Mesendoderm (in vitro differentiated cells): ENCODE measurements at regions not wholly inside any gene's neighbourhood (a gene's known extent, or its start where the extent isn't known, plus 50 kb on each side); places are given as distances from the start of the nearest gene placed in this dataset.
"Not testable (repeated sequence)": the region's sequence is repeated elsewhere in the genome, so short reads cannot be mapped to it uniquely, and the experiment has no call there.

Experiments
- DNase-seq: peaks from one replicate; pipeline ENCODE4 v3.0.0; 2013
- H2AK5ac ChIP-seq: 2 replicates; pipeline ENCODE4 v1.6.1; 2013; ENCODE audit warnings: low read length, inconsistent platforms
- H2BK120ac ChIP-seq: 2 replicates; pipeline ENCODE4 v1.6.1; 2013; ENCODE audit warnings: low read depth, mild to moderate bottlenecking, low read length, moderate library complexity, mixed read lengths
- H2BK15ac ChIP-seq: replicated peaks from 2 replicates; pipeline ENCODE4 v1.6.1; 2013; ENCODE audit warnings: low read depth, mild to moderate bottlenecking, moderate library complexity
- H2BK5ac ChIP-seq: 2 replicates; pipeline ENCODE4 v1.6.1; 2013; ENCODE audit warnings: low read length, inconsistent platforms
- H3K18ac ChIP-seq: 2 replicates; pipeline ENCODE4 v1.6.1; 2013; ENCODE audit warnings: mild to moderate bottlenecking, low read length, mixed read lengths
- H3K23ac ChIP-seq: one replicate; pipeline ENCODE4 v1.6.1; 2013; ENCODE audit warnings: low read length
- H3K27ac ChIP-seq: 2 replicates; pipeline ENCODE4 v1.5.1; 2013; ENCODE audit warnings: low read depth, mild to moderate bottlenecking, inconsistent platforms, low read length, moderate library complexity
- H3K27me3 ChIP-seq: 2 replicates; pipeline ENCODE4 v1.6.1; 2013; ENCODE audit warnings: low read length, control low read depth, mild to moderate bottlenecking, inconsistent platforms; ENCODE audit not compliant: insufficient read depth, poor library complexity
- H3K36me3 ChIP-seq: 2 replicates; pipeline ENCODE4 v1.6.1; 2013; ENCODE audit warnings: low read length, inconsistent platforms; ENCODE audit not compliant: control insufficient read depth, insufficient read depth
- H3K4ac ChIP-seq: one replicate; pipeline ENCODE4 v1.6.1; 2013; ENCODE audit warnings: low read depth, mild to moderate bottlenecking, low read length, moderate library complexity
- H3K4me1 ChIP-seq: 2 replicates; pipeline ENCODE4 v1.6.1; 2013; ENCODE audit warnings: low read depth, low read length, inconsistent platforms; ENCODE audit not compliant: control insufficient read depth
- H3K4me2 ChIP-seq: 2 replicates; pipeline ENCODE4 v1.6.1; 2013; ENCODE audit warnings: low read length
- H3K4me3 ChIP-seq: 2 replicates; pipeline ENCODE4 v1.5.1; 2013; ENCODE audit warnings: mild to moderate bottlenecking, low read length
- H3K56ac ChIP-seq: one replicate; pipeline ENCODE4 v1.6.1; 2013; ENCODE audit warnings: low read length
- H3K79me1 ChIP-seq: 2 replicates; pipeline ENCODE4 v1.6.1; 2013; ENCODE audit warnings: low read length, inconsistent platforms
- H3K79me2 ChIP-seq: 2 replicates; pipeline ENCODE4 v1.6.1; 2013; ENCODE audit warnings: mild to moderate bottlenecking, low read length; ENCODE audit not compliant: control insufficient read depth, insufficient read depth
- H3K9ac ChIP-seq: 2 replicates; pipeline ENCODE4 v1.6.1; 2013; ENCODE audit warnings: low read length, inconsistent platforms
- H4K5ac ChIP-seq: one replicate; pipeline ENCODE4 v1.6.1; 2013; ENCODE audit warnings: low read length
- H4K8ac ChIP-seq: one replicate; pipeline ENCODE4 v1.6.1; 2013; ENCODE audit warnings: low read depth, mild to moderate bottlenecking, control low read depth, low read length, moderate library complexity
- WGBS: extraction: QIAGEN DNeasy Blood & Tissue Kit; methylation state at CpG from one replicate; pipeline ENCODE4 v1.1.7; 2013; ENCODE audit warnings: low lambda C conversion rate, missing lambda C conversion rate; ENCODE audit not compliant: insufficient coverage; ENCODE audit errors: extremely low coverage; 5-methylcytosine and 5-hydroxymethylcytosine counted together

- no CpG with 5 or more reads among the region's 4 CpGs for WGBS
- Histone ChIP-seq H2BK5ac (no peak overlapping the region), H3K27me3 (no peaks in the 10 kb centered on the region), H3K79me1 (no peaks in the 10 kb centered on the region), H3K36me3 (no peaks in the 10 kb centered on the region), H2AK5ac (no peak overlapping the region), H3K4me2 (no peak overlapping the region), H3K4me1 (no peaks in the 10 kb centered on the region), H4K8ac (no peak overlapping the region), H2BK120ac (no peak overlapping the region), H3K9ac (no peak overlapping the region), H3K18ac (no peak overlapping the region), H3K56ac (no peak overlapping the region), H4K5ac (no peak overlapping the region), H3K4me3 (no peak overlapping the region), H3K27ac (no peak overlapping the region), H3K4ac (no peak overlapping the region), H2BK15ac (no peak overlapping the region), H3K23ac (no peak overlapping the region), H3K79me2 (no peaks in the 10 kb centered on the region)
- no peak for DNase-seq
These were observed 77.1 kb upstream of the FGFR2 start for GRCh38 chr10:121675344-121675743.

- Histone ChIP-seq H2BK15ac (no peak overlapping the region), H3K79me1 (no peaks in the 10 kb centered on the region), H3K23ac (no peak overlapping the region), H4K8ac (no peak overlapping the region), H2AK5ac (no peak overlapping the region), H3K4me3 (no peak overlapping the region), H2BK120ac (no peak overlapping the region), H3K56ac (no peak overlapping the region), H3K4me1 (no peaks in the 10 kb centered on the region), H3K18ac (no peak overlapping the region), H3K27me3 (no peaks in the 10 kb centered on the region), H4K5ac (no peak overlapping the region), H2BK5ac (no peak overlapping the region), H3K27ac (no peak overlapping the region), H3K4ac (no peak overlapping the region), H3K9ac (no peak overlapping the region), H3K4me2 (no peak overlapping the region), H3K36me3 (no peaks in the 10 kb centered on the region), H3K79me2 (no peaks in the 10 kb centered on the region)
- no CpG with 5 or more reads among the region's 4 CpGs for WGBS
- DNase-seq, result no peak
These were observed 76.6 kb upstream of the FGFR2 start for GRCh38 chr10:121674885-121675284.

GRCh38 chr10:121672733-121673132 lies 74.5 kb upstream of the FGFR2 start:
- WGBS, result no CpG with 5 or more reads among the region's 9 CpGs
- Histone ChIP-seq H3K27ac (no peak overlapping the region), H3K9ac (no peak overlapping the region), H2BK120ac (no peak overlapping the region), H3K18ac (no peak overlapping the region), H2AK5ac (no peak overlapping the region), H2BK15ac (no peak overlapping the region), H3K27me3 (no peaks in the 10 kb centered on the region), H3K56ac (no peak overlapping the region), H4K8ac (no peak overlapping the region), H3K79me2 (no peaks in the 10 kb centered on the region), H3K23ac (no peak overlapping the region), H3K4ac (no peak overlapping the region), H2BK5ac (no peak overlapping the region), H3K79me1 (no peaks in the 10 kb centered on the region), H3K4me3 (no peak overlapping the region), H4K5ac (no peak overlapping the region), H3K36me3 (no peaks in the 10 kb centered on the region), H3K4me1 (peaks cover 8% of the 10 kb centered on the region), H3K4me2 (no peak overlapping the region)
- no peak for DNase-seq

- not testable (repeated sequence) for H3K4me3 ChIP-seq, H4K8ac ChIP-seq, H2BK5ac ChIP-seq, H3K27me3 ChIP-seq, H3K79me1 ChIP-seq, H3K79me2 ChIP-seq, H3K4me1 ChIP-seq, H2BK120ac ChIP-seq, H3K4ac ChIP-seq, H3K36me3 ChIP-seq, H3K18ac ChIP-seq, H3K9ac ChIP-seq, H3K4me2 ChIP-seq, H2BK15ac ChIP-seq, H3K27ac ChIP-seq, H3K23ac ChIP-seq, H4K5ac ChIP-seq, DNase-seq, H2AK5ac ChIP-seq, H3K56ac ChIP-seq
- no CpG with 5 or more reads among the region's 7 CpGs for WGBS
These were observed 71.6 kb upstream of the FGFR2 start for GRCh38 chr10:121669840-121670239.

GRCh38 chr10:121669028-121669374 lies 70.8 kb upstream of the FGFR2 start:
- no peak overlapping the region for H4K8ac ChIP-seq
- no CpG with 5 or more reads among the region's 6 CpGs for WGBS
- no peak overlapping the region for H3K27ac ChIP-seq
- no peak overlapping the region for H3K4me2 ChIP-seq
- no peak overlapping the region for H3K23ac ChIP-seq
- H3K18ac ChIP-seq, result no peak overlapping the region
- H2BK120ac ChIP-seq, result no peak overlapping the region
- H3K27me3 ChIP-seq, result no peaks in the 10 kb centered on the region
- DNase-seq, result no peak
- no peak overlapping the region for H3K9ac ChIP-seq
- peaks cover 8% of the 10 kb centered on the region for H3K4me1 ChIP-seq
- no peaks in the 10 kb centered on the region for H3K79me2 ChIP-seq
- no peak overlapping the region for H2AK5ac ChIP-seq
- no peak overlapping the region for H3K4ac ChIP-seq
- no peak overlapping the region for H2BK15ac ChIP-seq
- H3K36me3 ChIP-seq, result no peaks in the 10 kb centered on the region
- H3K56ac ChIP-seq, result peak overlapping the region; percentile 47
- no peak overlapping the region for H2BK5ac ChIP-seq
- H3K79me1 ChIP-seq, result no peaks in the 10 kb centered on the region
- H4K5ac ChIP-seq, result no peak overlapping the region
- H3K4me3 ChIP-seq, result no peak overlapping the region

- peak overlapping the region; percentile 51 for H3K56ac ChIP-seq
- no peak overlapping the region for H3K4me3 ChIP-seq
- no peak overlapping the region for H3K4me2 ChIP-seq
- H4K5ac ChIP-seq, result no peak overlapping the region
- no peak overlapping the region for H3K9ac ChIP-seq
- H3K27me3 ChIP-seq, result no peaks in the 10 kb centered on the region
- no peak overlapping the region for H2AK5ac ChIP-seq
- peak overlapping the region; percentile 75 for H3K27ac ChIP-seq
- no peaks in the 10 kb centered on the region for H3K79me2 ChIP-seq
- DNase-seq, result peak; percentile 93
- H4K8ac ChIP-seq, result no peak overlapping the region
- H3K79me1 ChIP-seq, result no peaks in the 10 kb centered on the region
- peak overlapping the region; percentile 47 for H3K4ac ChIP-seq
- no peak overlapping the region for H2BK15ac ChIP-seq
- peaks cover 8% of the 10 kb centered on the region for H3K4me1 ChIP-seq
- no CpG with 5 or more reads among the region's 9 CpGs for WGBS
- no peaks in the 10 kb centered on the region for H3K36me3 ChIP-seq
- H2BK120ac ChIP-seq, result peak overlapping the region; percentile 76
- peak overlapping the region; percentile 71 for H3K18ac ChIP-seq
- no peak overlapping the region for H3K23ac ChIP-seq
- peak overlapping the region; percentile 65 for H2BK5ac ChIP-seq
These were observed 70.2 kb upstream of the FGFR2 start for GRCh38 chr10:121668314-121669027.
